ENCODE measurements at regions not wholly inside any gene's neighbourhood (a gene's known extent, or its start where the extent isn't known, plus 50 kb on each side); places are given as distances from the start of the nearest gene placed in this dataset.

DNA sequence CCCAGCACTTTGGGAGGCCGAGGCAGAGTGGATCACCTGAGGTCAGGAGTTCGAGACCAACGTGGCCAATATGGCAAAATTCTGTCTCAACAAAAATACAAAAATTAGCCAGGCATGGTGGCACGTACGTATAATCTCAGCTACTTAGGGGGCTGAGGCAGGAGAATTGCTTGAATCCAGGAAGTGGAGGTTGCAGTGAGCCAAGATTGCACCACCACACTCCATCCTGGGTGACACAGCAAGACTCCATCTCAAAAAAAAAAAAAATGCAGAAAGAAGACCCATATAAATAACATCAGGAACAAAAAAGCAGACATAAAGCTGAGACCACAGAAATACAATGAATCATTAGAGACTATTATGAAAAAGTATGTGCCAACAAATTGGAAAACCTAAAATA is 235.2 kb upstream of the VEPH1 start:
- Histone ChIP-seq H3K36me3 (no peaks in the 10 kb centered on the region), H3K27me3 (no peaks in the 10 kb centered on the region), H3K4me1 (no peaks in the 10 kb centered on the region), H3K27ac (no peak overlapping the region), H3K4me3 (no peak overlapping the region), H3K9me3 (peaks cover 0 to 10% (median 0%) of the 10 kb centered on the region in 3 donors)
- 83 to 89% methylated on average over 5 of the region's 5 CpGs for WGBS, 2 donors
- DNase-seq, result no peak
- intact Hi-C loops (cut with DNase I), result no loop called here
- no peak for TF ChIP-seq POLR2A (IDR thresholded peaks at IDR 0.05)
- no peak for TF ChIP-seq CTCF (IDR thresholded peaks at IDR 0.05)

DNA sequence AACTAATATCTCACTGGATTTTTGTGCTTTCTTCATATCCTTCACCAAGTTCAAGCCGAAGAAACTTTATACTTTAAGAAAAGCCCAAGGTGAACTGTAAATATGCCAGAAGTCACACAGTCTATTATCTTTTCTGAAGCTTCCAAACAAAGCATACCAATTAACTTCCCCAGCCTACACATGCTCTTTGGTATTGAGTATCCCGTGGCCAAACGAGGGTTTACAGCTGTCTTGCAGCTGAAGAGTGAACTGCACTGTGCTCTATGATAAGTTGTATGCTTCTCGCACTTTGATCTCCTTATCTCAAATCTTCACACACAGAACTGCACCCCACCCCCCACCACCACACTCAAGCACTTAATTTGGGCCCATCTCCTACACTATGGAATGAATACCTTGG is 215.6 kb upstream of the VEPH1 start:
- H3K36me3 ChIP-seq, result no peaks in the 10 kb centered on the region

DNA sequence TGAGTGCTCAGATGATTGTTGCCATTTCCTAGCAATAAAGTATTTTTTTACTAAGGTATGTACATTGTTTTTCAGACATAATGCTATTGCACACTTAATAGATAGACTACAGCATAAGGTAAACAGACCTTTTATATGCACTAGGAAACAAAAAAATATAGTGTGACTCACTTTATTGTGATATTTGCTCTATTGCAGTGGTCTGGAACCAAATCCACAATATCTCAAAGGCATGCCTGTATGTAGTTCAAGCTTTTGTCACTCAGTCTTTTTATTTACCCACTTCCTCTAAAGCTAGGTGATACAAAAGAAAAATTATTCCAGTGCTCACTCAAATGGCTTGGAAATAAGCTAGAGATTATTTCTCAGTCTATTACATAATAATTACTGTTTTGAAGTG is 209.9 kb upstream of the VEPH1 start:
- Histone ChIP-seq H3K9me3 (peaks cover 0 to 7% (median 0%) of the 10 kb centered on the region in 3 donors), H3K36me3 (no peaks in the 10 kb centered on the region), H3K27me3 (no peaks in the 10 kb centered on the region), H3K4me1 (no peaks in the 10 kb centered on the region), H3K4me3 (no peak overlapping the region), H3K27ac (no peak overlapping the region)
- no peak for DNase-seq
- TF ChIP-seq CTCF (IDR thresholded peaks at IDR 0.05), result no peak
- no peak for TF ChIP-seq POLR2A (IDR thresholded peaks at IDR 0.05)
- intact Hi-C loops (cut with DNase I), result no loop called here

More for the DNA sequence above, 215.6 kb upstream of the VEPH1 start:
- intact Hi-C loops (cut with DNase I), result no loop called here
- H3K9me3 ChIP-seq, result no peaks in the 10 kb centered on the region
- DNase-seq, result no peak
- H3K27ac ChIP-seq, result no peak overlapping the region
- no peak overlapping the region for H3K4me3 ChIP-seq
- WGBS, 2 donors, result 20 to 37% methylated on average over 4 of the region's 4 CpGs
- H3K27me3 ChIP-seq, result no peaks in the 10 kb centered on the region
- TF ChIP-seq POLR2A (IDR thresholded peaks at IDR 0.05), result no peak
- TF ChIP-seq CTCF (IDR thresholded peaks at IDR 0.05), result no peak
- H3K4me1 ChIP-seq, result no peaks in the 10 kb centered on the region

DNA sequence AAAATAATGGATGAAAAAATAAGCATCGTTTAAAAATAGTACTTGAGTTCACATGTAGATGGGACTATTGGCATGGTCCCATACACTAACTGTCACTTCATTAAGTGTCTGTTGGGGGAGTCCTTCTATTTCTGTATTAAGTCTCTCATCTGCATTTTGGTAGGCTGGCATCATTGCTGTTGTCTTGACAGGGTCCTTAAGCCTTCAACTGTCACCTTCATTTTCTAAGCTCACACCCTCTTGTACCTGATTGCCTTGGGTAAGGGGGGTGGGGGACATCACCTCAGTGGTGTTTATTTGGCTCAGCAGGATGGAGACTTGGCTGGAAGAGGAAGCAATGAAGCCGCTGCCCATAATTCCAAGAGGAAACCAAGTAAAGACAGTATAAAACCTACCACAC is 202.0 kb upstream of the VEPH1 start:
- no peaks in the 10 kb centered on the region for H3K9me3 ChIP-seq
- H3K4me1 ChIP-seq, result no peaks in the 10 kb centered on the region
- intact Hi-C loops (cut with DNase I), result no loop called here
- H3K36me3 ChIP-seq, result no peaks in the 10 kb centered on the region
- no peak for DNase-seq
- no peaks in the 10 kb centered on the region for H3K27me3 ChIP-seq
- 46 to 62% methylated on average over 2 of the region's 2 CpGs for WGBS, 2 donors
- H3K27ac ChIP-seq, result no peak overlapping the region
- TF ChIP-seq POLR2A (IDR thresholded peaks at IDR 0.05) (no peak), CTCF (IDR thresholded peaks at IDR 0.05) (no peak)
- H3K4me3 ChIP-seq, result no peak overlapping the region

DNA sequence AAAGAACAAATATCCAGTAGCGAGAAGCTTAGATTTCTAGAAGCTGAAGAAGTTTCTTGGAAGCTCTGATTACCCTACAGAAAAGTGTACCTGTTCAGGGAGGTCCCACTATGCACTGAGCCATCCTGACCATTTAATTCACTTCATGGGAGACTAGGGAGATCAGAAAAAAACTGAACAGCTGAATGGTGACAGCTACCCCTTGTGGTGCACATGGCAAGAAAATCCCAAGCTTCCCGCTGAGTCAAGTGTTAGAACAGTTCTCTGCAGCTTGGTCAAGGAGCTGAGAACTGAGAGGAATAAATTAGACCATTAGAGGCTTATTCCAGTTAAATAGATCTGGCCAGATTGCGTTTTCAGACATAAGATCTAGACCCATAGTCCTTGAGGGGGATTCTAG is 197.2 kb upstream of the VEPH1 start:
- 65 to 82% methylated on average over 3 of the region's 3 CpGs for WGBS, 2 donors
- no peak for DNase-seq
- no peaks in the 10 kb centered on the region for H3K4me1 ChIP-seq
- H3K27me3 ChIP-seq, result no peaks in the 10 kb centered on the region
- no peaks in the 10 kb centered on the region for H3K36me3 ChIP-seq
- no peak overlapping the region for H3K27ac ChIP-seq
- intact Hi-C loops (cut with DNase I), result no loop called here
- TF ChIP-seq POLR2A (IDR thresholded peaks at IDR 0.05) (no peak), CTCF (IDR thresholded peaks at IDR 0.05) (no peak)
- no peaks in the 10 kb centered on the region for H3K9me3 ChIP-seq
- no peak overlapping the region for H3K4me3 ChIP-seq
